GM18519 (cell line): ENCODE measurements at regions not wholly inside any gene's neighbourhood (a gene's known extent, or its start where the extent isn't known, plus 50 kb on each side); places are given as distances from the start of the nearest gene placed in this dataset.

Source experiments
- ATAC-seq: cut with Tn5 transposase; IDR thresholded peaks from one replicate; pipeline ENCODE4 v1.9.1; 2021; ENCODE audit warnings: mild to moderate bottlenecking, moderate library complexity; ENCODE audit not compliant: unreplicated experiment, low FRiP score

GRCh38 chr14:97456462-97456861 lies 659.3 kb downstream of the VRK1 start:
- no peak for ATAC-seq

GRCh38 chr14:97456958-97457357 lies 659.8 kb downstream of the VRK1 start:
- no peak for ATAC-seq

- ATAC-seq: no peak
Measured at GRCh38 chr14:97457575-97458085, 660.4 kb downstream of the VRK1 start.

- ATAC-seq: no peak
Measured at GRCh38 chr14:97458255-97458654, 661.1 kb downstream of the VRK1 start.

GRCh38 chr14:97458661-97459579 lies 661.7 kb downstream of the VRK1 start:
- no peak for ATAC-seq

DNA sequence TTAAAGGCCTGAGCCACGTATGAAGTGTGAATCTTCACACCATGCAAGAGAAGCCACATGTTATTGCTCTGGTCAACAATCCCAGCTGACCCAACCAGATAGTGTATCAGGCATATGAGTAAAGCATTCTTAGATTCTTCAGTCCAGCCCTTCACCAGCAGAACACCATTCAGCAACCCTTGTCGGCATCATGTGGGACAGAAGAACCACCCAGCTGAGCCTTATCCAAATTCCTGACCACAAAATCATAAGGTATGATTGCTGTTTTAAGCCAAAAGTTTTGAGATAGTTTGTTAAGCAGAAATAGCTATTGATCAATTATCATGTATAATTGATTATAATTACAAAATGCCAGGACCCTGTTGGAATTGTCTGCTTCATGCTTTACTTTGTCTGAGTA lies 664.9 kb downstream of the VRK1 start:
- ATAC-seq: no peak

- no peak for ATAC-seq
Measured at GRCh38 chr14:97468220-97468619, 671.0 kb downstream of the VRK1 start.

DNA sequence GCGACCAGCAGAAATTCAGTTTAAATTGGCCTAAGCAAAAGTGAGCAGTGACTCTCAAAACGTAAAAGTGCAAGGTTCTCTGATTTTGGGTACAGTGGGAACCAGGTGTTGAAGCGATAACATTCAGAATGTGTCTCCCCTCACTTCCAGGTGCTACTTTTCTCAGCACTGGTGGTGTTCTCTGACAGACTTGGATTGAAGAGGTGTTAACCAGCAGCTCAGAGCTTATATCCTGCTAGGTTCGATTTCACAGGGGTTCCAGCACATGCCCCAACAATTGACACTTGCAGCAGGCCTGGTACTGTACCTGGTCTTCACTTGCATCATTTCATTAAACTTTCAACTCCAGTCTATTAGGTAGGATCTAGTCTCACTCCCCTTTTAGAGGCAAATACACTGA lies 680.2 kb downstream of the VRK1 start:
- no peak for ATAC-seq

GRCh38 chr14:97485201-97485600 lies 688.0 kb downstream of the VRK1 start:
- no peak for ATAC-seq

- no peak for ATAC-seq
Measured at GRCh38 chr14:97486601-97487120, 689.5 kb downstream of the VRK1 start.

- no peak for ATAC-seq
Measured at GRCh38 chr14:97489750-97490149, 692.6 kb downstream of the VRK1 start.

DNA sequence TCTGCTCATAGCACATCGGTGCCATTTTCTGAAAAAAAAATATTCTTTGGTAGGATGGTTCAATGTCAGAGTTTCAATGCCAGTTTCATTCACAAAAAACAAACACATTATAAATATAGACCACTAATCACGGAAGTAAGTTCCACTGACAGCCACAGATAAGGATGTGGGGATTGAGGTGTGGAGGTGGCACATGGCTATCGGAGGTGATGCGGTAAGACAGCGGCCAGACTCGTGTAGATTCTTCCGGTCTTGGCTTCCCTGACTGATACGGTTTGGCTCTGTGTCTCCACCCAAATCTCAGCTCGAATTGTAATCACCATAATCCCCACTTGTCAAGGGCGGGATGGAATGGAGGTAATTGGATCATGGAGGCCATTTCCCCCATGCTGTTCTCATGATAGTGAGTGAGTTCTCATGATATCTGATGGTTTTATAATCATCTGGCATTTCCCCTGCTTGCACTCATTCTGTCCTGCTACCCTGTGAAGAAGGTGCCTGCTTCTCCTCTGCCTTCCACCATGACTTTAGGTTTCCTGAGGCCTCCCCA lies 693.4 kb downstream of the VRK1 start:
- ATAC-seq: no peak

GRCh38 chr14:97491697-97492096 lies 694.5 kb downstream of the VRK1 start:
- ATAC-seq: no peak

DNA sequence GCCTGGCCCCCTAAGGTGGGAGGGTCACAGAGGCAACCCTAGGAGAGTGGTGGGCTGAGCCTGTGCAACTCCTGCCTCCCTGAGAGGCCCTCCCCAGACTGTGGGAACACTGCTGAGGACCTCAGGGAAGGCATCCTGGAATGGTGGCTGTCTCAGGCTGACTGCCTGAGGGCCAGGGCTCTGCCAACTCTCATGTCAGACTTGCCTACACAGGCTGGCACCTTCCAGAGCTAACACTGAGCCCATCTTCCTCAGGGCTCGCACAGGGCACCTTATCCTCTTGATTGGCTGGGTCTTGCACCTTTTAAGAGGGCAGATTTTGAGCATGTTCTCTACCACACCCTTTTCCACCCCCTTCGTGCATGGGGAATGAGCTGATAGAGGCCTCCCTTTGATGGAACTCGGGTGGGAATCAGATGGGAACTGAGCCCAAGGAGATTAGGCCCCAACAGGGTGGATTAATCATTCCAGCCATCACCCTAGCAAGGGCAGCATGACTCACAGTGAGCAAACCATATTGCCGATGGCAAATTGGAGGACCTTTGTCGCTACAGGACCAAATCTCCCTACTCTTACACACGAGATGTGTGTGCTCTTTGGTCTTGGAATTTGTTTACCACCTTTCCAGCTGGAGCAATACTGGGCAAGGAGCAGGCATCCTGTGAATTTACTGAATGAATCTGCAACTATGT lies 702.8 kb downstream of the VRK1 start:
- no peak for ATAC-seq

DNA sequence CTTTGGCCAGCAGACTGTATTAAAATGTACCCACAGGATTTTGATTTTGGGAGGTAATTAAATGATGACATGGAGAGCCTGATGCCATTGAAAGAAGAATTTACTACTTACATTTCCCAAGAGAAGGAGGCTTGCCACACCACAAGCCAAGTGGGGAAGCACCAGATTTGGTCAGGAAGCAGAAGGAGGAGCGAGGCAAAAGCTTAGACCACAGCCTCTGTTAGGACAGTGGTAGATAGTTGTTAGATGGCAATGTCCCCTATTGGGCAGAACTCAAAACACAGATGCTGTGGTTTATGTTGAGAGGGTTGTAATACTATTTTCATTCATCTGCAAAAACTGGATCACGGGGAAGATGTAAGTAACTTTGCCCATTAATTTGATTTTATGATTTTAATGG lies 709.4 kb downstream of the VRK1 start:
- no peak for ATAC-seq

- no peak for ATAC-seq
Measured at GRCh38 chr14:97513891-97514290, 716.7 kb downstream of the VRK1 start.

GRCh38 chr14:97517566-97518234 lies 720.5 kb downstream of the VRK1 start:
- ATAC-seq: no peak

- no peak for ATAC-seq
Measured at GRCh38 chr14:97523936-97524335, 726.8 kb downstream of the VRK1 start.

GRCh38 chr14:97524589-97525319 lies 727.6 kb downstream of the VRK1 start:
- no peak for ATAC-seq

DNA sequence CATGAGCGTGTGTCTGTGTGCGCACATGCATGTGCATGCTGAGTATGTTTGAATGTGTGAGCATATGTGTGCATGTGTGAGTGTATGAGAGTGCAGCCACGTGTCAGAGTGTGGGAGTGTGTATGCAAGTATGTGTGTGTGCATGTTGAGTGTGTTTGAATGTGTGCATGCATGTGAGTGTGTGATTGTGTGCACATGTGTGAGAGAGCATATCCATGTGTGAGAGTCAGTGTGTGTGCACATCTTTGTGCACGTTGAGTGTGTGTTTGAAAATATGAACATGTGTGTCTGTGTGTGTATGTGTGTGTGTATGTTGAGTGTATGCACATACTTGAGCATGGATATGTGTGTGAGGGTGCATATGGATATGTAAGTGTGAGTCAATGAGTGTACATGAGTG lies 730.8 kb downstream of the VRK1 start:
- ATAC-seq: no peak
